HFF-Myc (cell line): ENCODE measurements at regions not wholly inside any gene's neighbourhood (a gene's known extent, or its start where the extent isn't known, plus 50 kb on each side); places are given as distances from the start of the nearest gene placed in this dataset.

ENCODE experiments used
- DNase-seq: peaks from one replicate; pipeline ENCODE4 v3.0.0-alpha.2; 2011; ENCODE audit warnings: low read depth; ENCODE audit errors: extremely low read depth
- H3K4me3 ChIP-seq: replicated peaks from 2 replicates; pipeline ENCODE4 v1.5.1; 2011; ENCODE audit warnings: low read depth, mild to moderate bottlenecking, control low read depth, low read length
- TF ChIP-seq, protein P1 (sequence below): IDR thresholded peaks from 2 replicates; pipeline ENCODE4 v1.5.1; 2012; ENCODE audit warnings: mild to moderate bottlenecking, low read depth, low read length, control low read depth; ENCODE audit errors: missing control alignments

DNA sequence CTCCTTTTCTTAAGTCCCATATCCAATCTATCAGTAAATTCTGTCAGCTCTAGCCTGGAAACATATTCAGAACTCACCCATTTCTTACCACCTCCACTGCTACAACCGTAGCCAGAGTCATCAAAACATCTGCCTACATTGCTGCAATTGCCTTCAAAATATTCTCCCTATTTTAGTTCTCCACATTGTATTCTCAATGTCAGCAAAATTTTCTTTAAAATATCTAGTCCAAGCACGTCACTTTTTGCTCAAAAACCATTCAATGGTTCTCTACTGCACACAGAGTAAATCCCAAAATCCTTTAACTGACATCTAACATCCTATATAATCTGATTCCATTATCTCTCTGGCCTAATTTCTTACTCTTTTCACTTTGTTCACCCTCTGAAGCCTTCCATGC lies 68.5 kb upstream of the ERBB4 start:
- no peak overlapping the region for H3K4me3 ChIP-seq
- no peak for DNase-seq
- TF ChIP-seq, protein P1, sequence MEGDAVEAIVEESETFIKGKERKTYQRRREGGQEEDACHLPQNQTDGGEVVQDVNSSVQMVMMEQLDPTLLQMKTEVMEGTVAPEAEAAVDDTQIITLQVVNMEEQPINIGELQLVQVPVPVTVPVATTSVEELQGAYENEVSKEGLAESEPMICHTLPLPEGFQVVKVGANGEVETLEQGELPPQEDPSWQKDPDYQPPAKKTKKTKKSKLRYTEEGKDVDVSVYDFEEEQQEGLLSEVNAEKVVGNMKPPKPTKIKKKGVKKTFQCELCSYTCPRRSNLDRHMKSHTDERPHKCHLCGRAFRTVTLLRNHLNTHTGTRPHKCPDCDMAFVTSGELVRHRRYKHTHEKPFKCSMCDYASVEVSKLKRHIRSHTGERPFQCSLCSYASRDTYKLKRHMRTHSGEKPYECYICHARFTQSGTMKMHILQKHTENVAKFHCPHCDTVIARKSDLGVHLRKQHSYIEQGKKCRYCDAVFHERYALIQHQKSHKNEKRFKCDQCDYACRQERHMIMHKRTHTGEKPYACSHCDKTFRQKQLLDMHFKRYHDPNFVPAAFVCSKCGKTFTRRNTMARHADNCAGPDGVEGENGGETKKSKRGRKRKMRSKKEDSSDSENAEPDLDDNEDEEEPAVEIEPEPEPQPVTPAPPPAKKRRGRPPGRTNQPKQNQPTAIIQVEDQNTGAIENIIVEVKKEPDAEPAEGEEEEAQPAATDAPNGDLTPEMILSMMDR, result no peak

DNA sequence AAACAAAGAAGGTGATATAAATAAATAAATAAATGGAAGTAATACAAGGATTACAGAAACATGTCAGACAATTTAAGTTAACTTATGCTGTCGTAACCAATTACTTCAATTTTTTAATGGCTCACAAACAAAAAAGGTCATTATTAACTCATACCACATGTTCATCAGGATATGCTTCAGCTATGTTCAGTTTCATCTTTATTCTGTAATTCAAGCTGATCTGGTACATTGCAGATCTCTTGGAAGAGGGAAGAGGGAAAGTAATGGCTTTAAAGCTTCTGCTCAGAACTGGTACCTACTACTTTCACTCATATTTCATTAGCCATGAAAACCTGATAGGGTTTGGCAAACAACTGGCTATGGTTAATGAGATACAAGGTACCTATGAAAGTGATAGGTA lies 67.6 kb upstream of the ERBB4 start:
- DNase-seq, result no peak
- H3K4me3 ChIP-seq, result no peak overlapping the region
- TF ChIP-seq, protein P1, result no peak

DNA sequence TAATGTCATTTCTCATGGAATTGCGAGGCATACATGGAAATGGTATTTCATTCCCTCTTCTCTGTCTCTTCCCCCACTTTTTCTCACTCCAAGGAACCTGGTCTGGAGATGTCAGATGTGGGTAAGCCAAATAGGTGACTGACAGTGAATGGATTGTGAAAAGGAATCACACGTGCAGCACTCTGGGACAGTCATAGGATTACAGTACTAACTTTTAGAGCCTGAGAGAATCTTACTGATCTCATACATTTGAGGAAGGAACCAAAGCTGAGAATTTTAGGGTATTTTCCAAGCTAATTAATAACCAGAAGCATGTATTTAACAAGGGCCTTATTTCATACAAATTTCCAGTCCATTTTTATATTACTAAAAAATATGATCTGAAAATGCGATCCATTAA lies 58.1 kb upstream of the ERBB4 start:
- no peak for DNase-seq
- TF ChIP-seq, protein P1, result no peak
- no peak overlapping the region for H3K4me3 ChIP-seq

DNA sequence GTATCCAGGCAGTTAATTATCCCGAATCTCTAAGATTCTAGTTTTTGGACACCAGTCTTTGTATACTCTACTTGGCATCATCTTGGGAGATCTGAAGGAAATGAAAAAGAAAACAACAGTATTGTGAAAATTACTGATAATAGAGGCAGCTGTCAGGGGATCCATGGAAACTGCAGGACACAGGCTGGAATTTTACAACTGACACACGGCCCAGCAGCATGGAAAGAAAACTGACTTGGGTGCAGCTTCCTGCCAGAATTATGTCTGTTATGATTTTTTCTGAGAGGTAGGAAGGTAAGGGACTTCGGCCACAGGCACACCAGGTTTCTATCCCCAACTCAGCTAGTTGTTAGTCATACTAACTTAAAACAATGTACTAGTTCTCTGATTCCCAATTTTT lies 57.7 kb upstream of the ERBB4 start:
- no peak for DNase-seq
- TF ChIP-seq, protein P1, result no peak
- H3K4me3 ChIP-seq, result no peak overlapping the region

DNA sequence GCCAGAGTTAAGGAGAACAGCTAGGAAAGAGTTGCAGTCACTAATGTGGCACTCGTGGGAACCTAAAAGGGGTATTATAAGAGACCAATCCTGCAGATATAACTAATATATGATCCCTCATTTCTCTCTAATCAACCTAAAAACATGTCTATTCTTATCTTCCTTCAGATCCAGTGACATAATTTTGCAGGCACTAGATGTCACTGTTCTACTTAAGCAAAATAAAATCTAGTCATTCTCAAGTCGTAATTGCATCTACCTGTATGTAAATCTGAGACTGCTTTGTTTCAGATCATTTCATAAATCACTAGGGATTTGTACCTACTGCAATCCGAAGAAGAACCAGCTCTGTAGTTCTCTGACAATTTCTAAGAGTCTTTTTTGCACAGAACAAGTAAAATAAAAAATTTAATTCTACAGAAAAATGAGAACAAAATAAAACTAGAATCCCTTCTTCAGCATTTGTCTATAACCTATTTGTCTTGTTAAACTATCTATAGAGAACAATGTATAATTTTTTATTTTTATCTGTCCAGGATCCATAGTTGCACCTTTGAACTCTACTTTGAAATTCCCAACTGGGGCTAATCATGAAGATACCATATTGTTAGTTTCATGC lies 56.5 kb upstream of the ERBB4 start:
- TF ChIP-seq, protein P1, result no peak
- H3K4me3 ChIP-seq, result no peak overlapping the region
- DNase-seq, result no peak

DNA sequence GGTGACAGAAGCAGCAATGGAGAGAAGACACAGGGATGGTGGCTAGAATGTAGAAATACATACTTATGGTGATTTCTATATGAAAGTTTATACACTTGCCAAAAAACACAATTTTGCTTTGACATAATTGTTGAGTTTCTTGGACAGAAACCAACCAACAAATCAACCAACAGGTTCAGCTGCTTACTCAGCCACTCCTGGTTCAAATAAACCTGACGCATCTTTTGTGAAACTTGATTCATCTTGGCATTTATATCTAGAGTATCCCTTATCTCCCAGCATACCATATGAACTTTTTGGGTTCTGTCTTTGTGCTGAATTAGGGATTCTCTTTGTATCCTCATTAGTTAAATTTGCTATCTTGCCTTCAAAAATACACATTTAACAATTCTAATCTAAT lies 54.1 kb upstream of the ERBB4 start:
- H3K4me3 ChIP-seq, result no peak overlapping the region
- no peak for DNase-seq
- TF ChIP-seq, protein P1, result no peak
